ENCODE measurements at regions not wholly inside any gene's neighbourhood (a gene's known extent, or its start where the extent isn't known, plus 50 kb on each side); places are given as distances from the start of the nearest gene placed in this dataset.

DNA sequence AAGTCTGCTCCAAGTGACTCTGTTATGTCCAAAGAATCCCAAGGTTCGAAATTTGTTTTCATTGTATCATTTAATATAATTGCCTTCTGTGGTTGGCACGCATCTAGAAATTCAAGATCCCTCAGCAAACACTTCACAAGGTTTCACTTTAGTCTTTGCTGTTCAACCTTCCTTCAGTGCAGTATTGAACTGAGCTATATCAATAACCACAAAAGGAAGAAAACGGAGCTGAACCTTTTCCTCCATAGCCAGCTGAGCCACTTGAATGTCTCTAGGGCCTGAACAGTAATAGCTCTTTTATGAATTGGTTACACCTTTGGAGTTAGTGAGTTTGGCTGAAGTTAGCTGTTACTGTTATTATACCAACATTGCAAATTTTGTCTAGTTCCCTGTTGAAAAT lies 357.7 kb upstream of the HNRNPA3 start:
- TF ChIP-seq SP1 (IDR thresholded peaks at IDR 0.05) (no peak), BHLHE40 (IDR thresholded peaks at IDR 0.05; ENCODE audit: borderline replicate concordance) (no peak), FOXK2 (IDR thresholded peaks at IDR 0.05) (no peak), ELF4 (IDR thresholded peaks at IDR 0.05) (no peak), CTBP1 (IDR thresholded peaks at IDR 0.05; ENCODE audit: borderline replicate concordance) (no peak), ARNT (IDR thresholded peaks at IDR 0.05) (no peak), TARDBP (IDR thresholded peaks at IDR 0.05) (no peak), SUZ12 (IDR thresholded peaks at IDR 0.05) (no peak), L3MBTL2 (conservative IDR thresholded peaks at IDR 0.05) (no peak), NFRKB (IDR thresholded peaks at IDR 0.05) (no peak)

All from HEK293T (cell line).